HepG2 (cell line): ENCODE measurements at regions not wholly inside any gene's neighbourhood (a gene's known extent, or its start where the extent isn't known, plus 50 kb on each side); places are given as distances from the start of the nearest gene placed in this dataset.

Experiments
- ATRX ChIP-seq: sonication (generic); formaldehyde crosslinking; IDR thresholded peaks from 2 replicates; pipeline ENCODE4 v1.4.0; 2020; ENCODE audit warnings: missing genetic modification reagents, borderline replicate concordance
- FOSL1 ChIP-seq: sonication (generic); formaldehyde crosslinking; IDR thresholded peaks from 2 replicates; pipeline ENCODE4 v1.9.0; 2021; ENCODE audit warnings: missing genetic modification reagents, borderline replicate concordance
- FOXM1 ChIP-seq: sonication (generic); formaldehyde crosslinking; IDR thresholded peaks from 2 replicates; pipeline ENCODE4 v1.5.0; 2020; ENCODE audit warnings: missing genetic modification reagents
- MAFK ChIP-seq, 2 experiments: IDR thresholded peaks in 1 of 2; conservative IDR thresholded peaks in 1 of 2; 2 replicates each; pipeline ENCODE4 v1.6.1; 2011; ENCODE audit warnings: improper control_type of control experiment in 2 of 2, low read length in 2 of 2
- SMAD3 ChIP-seq: sonication (generic); formaldehyde crosslinking; IDR thresholded peaks from 2 replicates; pipeline ENCODE4 v1.4.0; 2020; ENCODE audit warnings: missing genetic modification reagents
- ZNF12 ChIP-seq: sonication (generic); formaldehyde crosslinking; IDR thresholded peaks from 2 replicates; pipeline ENCODE4 v1.5.0; 2020; ENCODE audit warnings: missing genetic modification reagents
- ZNF230 ChIP-seq: sonication (generic); formaldehyde crosslinking; IDR thresholded peaks from 2 replicates; pipeline ENCODE4 v1.4.0; 2020; ENCODE audit warnings: mild to moderate bottlenecking, missing genetic modification reagents
- ZNF674 ChIP-seq: sonication (generic); formaldehyde crosslinking; IDR thresholded peaks from 2 replicates; pipeline ENCODE4 v1.5.0; 2020; ENCODE audit warnings: low read depth, mild to moderate bottlenecking, missing genetic modification reagents
- TF ChIP-seq, protein P1 (sequence below): sonication (generic); formaldehyde crosslinking; IDR thresholded peaks from 2 replicates; pipeline ENCODE4 v1.5.1; 2020; ENCODE audit warnings: missing genetic modification reagents, mild to moderate bottlenecking, borderline replicate concordance
- TF ChIP-seq, protein P2 (sequence below): sonication (generic); formaldehyde crosslinking; IDR thresholded peaks from 2 replicates; pipeline ENCODE4 v1.4.0; 2020; ENCODE audit warnings: low read depth, mild to moderate bottlenecking, missing genetic modification reagents
- TF ChIP-seq, protein P3 (sequence below): IDR thresholded peaks from 2 replicates; pipeline ENCODE4 v1.6.1; 2016; ENCODE audit warnings: missing biosample characterization, missing genetic modification reagents, low read depth
- TF ChIP-seq, protein P4 (sequence below): sonication (generic); formaldehyde crosslinking; IDR thresholded peaks from 2 replicates; pipeline ENCODE4 v1.5.0; 2020; ENCODE audit warnings: mild to moderate bottlenecking, missing genetic modification reagents, borderline replicate concordance
- TF ChIP-seq, protein P5 (sequence below): sonication (generic); formaldehyde crosslinking; IDR thresholded peaks from 2 replicates; pipeline ENCODE4 v1.4.0; 2020; ENCODE audit warnings: missing genetic modification reagents
- TF ChIP-seq, protein P6 (sequence below): sonication (generic); formaldehyde crosslinking; IDR thresholded peaks from 2 replicates; pipeline ENCODE4 v1.8.1; 2023; ENCODE audit warnings: missing genetic modification reagents, mild to moderate bottlenecking, borderline replicate concordance

DNA sequence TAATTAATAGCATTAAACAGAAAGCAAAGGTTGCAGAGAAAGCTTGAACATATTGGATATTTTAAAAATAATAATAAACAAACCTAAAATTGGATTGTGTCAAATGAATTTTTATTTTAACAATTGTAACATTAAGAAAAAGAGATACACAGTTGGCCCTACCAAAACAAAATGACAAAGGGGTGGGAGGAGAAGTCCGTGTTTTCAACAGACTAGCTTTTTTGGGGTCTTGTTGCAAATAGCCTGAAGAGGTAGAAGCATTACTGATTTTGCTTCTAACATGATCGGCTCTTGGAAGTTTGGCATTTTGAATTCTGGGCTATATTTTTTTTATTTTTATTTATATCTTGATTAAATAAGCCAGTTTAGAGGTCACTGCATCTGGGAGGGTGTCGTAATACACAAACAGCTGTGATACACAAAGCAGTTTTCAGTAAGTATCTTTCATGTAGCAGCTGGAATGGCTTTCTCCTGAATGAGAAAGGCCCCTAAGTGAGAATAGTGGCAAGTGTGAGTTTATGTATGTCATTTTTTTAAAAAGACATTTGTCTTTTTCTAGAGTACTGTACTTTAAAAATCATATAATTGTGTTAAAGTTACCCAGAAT is 85.5 kb upstream of the ZNF217 start (continued):
- TF ChIP-seq, protein P1, sequence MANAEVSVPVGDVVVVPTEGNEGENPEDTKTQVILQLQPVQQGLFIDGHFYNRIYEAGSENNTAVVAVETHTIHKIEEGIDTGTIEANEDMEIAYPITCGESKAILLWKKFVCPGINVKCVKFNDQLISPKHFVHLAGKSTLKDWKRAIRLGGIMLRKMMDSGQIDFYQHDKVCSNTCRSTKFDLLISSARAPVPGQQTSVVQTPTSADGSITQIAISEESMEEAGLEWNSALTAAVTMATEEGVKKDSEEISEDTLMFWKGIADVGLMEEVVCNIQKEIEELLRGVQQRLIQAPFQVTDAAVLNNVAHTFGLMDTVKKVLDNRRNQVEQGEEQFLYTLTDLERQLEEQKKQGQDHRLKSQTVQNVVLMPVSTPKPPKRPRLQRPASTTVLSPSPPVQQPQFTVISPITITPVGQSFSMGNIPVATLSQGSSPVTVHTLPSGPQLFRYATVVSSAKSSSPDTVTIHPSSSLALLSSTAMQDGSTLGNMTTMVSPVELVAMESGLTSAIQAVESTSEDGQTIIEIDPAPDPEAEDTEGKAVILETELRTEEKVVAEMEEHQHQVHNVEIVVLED (CRISPR knock-in tag) = no peak
- TF ChIP-seq MAFK (conservative IDR thresholded peaks at IDR 0.05 in 1 of 2, IDR thresholded peaks at IDR 0.05 in 1 of 2; ENCODE audit: low read length in 2 of 2) = no peak
- TF ChIP-seq, protein P2, sequence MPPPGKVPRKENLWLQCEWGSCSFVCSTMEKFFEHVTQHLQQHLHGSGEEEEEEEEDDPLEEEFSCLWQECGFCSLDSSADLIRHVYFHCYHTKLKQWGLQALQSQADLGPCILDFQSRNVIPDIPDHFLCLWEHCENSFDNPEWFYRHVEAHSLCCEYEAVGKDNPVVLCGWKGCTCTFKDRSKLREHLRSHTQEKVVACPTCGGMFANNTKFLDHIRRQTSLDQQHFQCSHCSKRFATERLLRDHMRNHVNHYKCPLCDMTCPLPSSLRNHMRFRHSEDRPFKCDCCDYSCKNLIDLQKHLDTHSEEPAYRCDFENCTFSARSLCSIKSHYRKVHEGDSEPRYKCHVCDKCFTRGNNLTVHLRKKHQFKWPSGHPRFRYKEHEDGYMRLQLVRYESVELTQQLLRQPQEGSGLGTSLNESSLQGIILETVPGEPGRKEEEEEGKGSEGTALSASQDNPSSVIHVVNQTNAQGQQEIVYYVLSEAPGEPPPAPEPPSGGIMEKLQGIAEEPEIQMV = no peak
- TF ChIP-seq, protein P3, sequence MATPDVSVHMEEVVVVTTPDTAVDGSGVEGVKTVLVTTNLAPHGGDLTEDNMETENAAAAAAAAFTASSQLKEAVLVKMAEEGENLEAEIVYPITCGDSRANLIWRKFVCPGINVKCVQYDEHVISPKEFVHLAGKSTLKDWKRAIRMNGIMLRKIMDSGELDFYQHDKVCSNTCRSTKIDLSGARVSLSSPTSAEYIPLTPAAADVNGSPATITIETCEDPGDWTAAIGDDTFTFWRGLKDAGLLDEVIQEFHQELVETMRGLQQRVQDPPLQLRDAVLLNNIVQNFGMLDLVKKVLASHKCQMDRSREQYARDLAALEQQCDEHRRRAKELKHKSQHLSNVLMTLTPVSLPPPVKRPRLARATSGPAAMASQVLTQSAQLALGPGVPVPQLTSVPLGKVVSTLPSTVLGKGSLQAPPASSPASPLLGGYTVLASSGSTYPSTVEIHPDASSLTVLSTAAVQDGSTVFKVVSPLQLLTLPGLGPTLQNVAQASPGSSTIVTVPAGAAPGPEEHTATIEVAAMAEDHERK = no peak
- no peak for TF ChIP-seq FOSL1
- TF ChIP-seq, protein P4, sequence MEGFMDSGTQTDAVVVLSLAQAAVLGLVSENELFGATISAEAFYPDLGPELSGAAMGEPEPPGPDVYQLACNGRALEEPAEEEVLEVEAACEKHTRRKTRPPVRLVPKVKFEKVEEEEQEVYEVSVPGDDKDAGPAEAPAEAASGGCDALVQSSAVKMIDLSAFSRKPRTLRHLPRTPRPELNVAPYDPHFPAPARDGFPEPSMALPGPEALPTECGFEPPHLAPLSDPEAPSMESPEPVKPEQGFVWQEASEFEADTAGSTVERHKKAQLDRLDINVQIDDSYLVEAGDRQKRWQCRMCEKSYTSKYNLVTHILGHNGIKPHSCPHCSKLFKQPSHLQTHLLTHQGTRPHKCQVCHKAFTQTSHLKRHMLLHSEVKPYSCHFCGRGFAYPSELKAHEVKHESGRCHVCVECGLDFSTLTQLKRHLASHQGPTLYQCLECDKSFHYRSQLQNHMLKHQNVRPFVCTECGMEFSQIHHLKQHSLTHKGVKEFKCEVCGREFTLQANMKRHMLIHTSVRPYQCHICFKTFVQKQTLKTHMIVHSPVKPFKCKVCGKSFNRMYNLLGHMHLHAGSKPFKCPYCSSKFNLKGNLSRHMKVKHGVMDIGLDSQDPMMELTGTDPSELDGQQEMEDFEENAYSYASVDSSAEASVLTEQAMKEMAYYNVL (CRISPR knock-in tag) = no peak
- TF ChIP-seq FOXM1 (CRISPR knock-in tag) = no peak
- peak; percentile 83; the same call in 1 of the 2 replicates for TF ChIP-seq ZNF12 (CRISPR knock-in tag)
- TF ChIP-seq, protein P5, sequence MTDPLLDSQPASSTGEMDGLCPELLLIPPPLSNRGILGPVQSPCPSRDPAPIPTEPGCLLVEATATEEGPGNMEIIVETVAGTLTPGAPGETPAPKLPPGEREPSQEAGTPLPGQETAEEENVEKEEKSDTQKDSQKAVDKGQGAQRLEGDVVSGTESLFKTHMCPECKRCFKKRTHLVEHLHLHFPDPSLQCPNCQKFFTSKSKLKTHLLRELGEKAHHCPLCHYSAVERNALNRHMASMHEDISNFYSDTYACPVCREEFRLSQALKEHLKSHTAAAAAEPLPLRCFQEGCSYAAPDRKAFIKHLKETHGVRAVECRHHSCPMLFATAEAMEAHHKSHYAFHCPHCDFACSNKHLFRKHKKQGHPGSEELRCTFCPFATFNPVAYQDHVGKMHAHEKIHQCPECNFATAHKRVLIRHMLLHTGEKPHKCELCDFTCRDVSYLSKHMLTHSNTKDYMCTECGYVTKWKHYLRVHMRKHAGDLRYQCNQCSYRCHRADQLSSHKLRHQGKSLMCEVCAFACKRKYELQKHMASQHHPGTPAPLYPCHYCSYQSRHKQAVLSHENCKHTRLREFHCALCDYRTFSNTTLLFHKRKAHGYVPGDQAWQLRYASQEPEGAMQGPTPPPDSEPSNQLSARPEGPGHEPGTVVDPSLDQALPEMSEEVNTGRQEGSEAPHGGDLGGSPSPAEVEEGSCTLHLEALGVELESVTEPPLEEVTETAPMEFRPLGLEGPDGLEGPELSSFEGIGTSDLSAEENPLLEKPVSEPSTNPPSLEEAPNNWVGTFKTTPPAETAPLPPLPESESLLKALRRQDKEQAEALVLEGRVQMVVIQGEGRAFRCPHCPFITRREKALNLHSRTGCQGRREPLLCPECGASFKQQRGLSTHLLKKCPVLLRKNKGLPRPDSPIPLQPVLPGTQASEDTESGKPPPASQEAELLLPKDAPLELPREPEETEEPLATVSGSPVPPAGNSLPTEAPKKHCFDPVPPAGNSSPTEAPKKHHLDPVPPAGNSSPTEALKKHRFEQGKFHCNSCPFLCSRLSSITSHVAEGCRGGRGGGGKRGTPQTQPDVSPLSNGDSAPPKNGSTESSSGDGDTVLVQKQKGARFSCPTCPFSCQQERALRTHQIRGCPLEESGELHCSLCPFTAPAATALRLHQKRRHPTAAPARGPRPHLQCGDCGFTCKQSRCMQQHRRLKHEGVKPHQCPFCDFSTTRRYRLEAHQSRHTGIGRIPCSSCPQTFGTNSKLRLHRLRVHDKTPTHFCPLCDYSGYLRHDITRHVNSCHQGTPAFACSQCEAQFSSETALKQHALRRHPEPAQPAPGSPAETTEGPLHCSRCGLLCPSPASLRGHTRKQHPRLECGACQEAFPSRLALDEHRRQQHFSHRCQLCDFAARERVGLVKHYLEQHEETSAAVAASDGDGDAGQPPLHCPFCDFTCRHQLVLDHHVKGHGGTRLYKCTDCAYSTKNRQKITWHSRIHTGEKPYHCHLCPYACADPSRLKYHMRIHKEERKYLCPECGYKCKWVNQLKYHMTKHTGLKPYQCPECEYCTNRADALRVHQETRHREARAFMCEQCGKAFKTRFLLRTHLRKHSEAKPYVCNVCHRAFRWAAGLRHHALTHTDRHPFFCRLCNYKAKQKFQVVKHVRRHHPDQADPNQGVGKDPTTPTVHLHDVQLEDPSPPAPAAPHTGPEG (CRISPR knock-in tag) = no peak
- TF ChIP-seq SMAD3 (CRISPR knock-in tag) = no peak
- no peak for TF ChIP-seq ZNF674
- TF ChIP-seq, protein P6, sequence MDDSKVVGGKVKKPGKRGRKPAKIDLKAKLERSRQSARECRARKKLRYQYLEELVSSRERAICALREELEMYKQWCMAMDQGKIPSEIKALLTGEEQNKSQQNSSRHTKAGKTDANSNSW = no peak
- no peak for TF ChIP-seq ZNF230 (CRISPR knock-in tag)
- no peak for TF ChIP-seq ATRX (CRISPR knock-in tag)
